ENCODE measurements at regions not wholly inside any gene's neighbourhood (a gene's known extent, or its start where the extent isn't known, plus 50 kb on each side); places are given as distances from the start of the nearest gene placed in this dataset.
"Not testable (repeated sequence)": the region's sequence is repeated elsewhere in the genome, so short reads cannot be mapped to it uniquely, and the experiment has no call there.

- H3K9me3 ChIP-seq (ENCODE audit: control insufficient read depth, insufficient read depth, low read length); H3K36me3 ChIP-seq (ENCODE audit: insufficient read depth, low read length); H3K4me1 ChIP-seq (ENCODE audit: insufficient read depth, low read length); H3K9ac ChIP-seq (ENCODE audit: low read depth, low read length): not testable (repeated sequence)
Measured at GRCh38 chr7:106441343-106441742, 156.6 kb upstream of the NAMPT start.

GRCh38 chr7:106436933-106437332, 152.2 kb upstream of the NAMPT start:
- H3K36me3 ChIP-seq (ENCODE audit: insufficient read depth, low read length); H3K9ac ChIP-seq (ENCODE audit: low read depth, low read length); H3K4me1 ChIP-seq (ENCODE audit: insufficient read depth, low read length); H3K9me3 ChIP-seq (ENCODE audit: control insufficient read depth, insufficient read depth, low read length): not testable (repeated sequence)

GRCh38 chr7:106433377-106433776, 148.6 kb upstream of the NAMPT start:
- H3K9ac ChIP-seq (ENCODE audit: low read depth, low read length) = no peak overlapping the region
- no peaks in the 10 kb centered on the region for H3K36me3 ChIP-seq (ENCODE audit: insufficient read depth, low read length)
- no peaks in the 10 kb centered on the region for H3K9me3 ChIP-seq (ENCODE audit: control insufficient read depth, insufficient read depth, low read length)
- H3K4me1 ChIP-seq (ENCODE audit: insufficient read depth, low read length) = no peaks in the 10 kb centered on the region

- Histone ChIP-seq H3K36me3 (ENCODE audit: insufficient read depth, low read length) (no peaks in the 10 kb centered on the region), H3K9ac (ENCODE audit: low read depth, low read length) (no peak overlapping the region), H3K9me3 (ENCODE audit: control insufficient read depth, insufficient read depth, low read length) (no peaks in the 10 kb centered on the region), H3K4me1 (ENCODE audit: insufficient read depth, low read length) (no peaks in the 10 kb centered on the region)
Measured at GRCh38 chr7:106430535-106431455, 146.0 kb upstream of the NAMPT start.

GRCh38 chr7:106430103-106430502, 145.3 kb upstream of the NAMPT start:
- Histone ChIP-seq H3K9ac (ENCODE audit: low read depth, low read length) (no peak overlapping the region), H3K4me1 (ENCODE audit: insufficient read depth, low read length) (no peaks in the 10 kb centered on the region), H3K9me3 (ENCODE audit: control insufficient read depth, insufficient read depth, low read length) (no peaks in the 10 kb centered on the region), H3K36me3 (ENCODE audit: insufficient read depth, low read length) (no peaks in the 10 kb centered on the region)

- Histone ChIP-seq H3K9me3 (ENCODE audit: control insufficient read depth, insufficient read depth, low read length) (no peaks in the 10 kb centered on the region), H3K36me3 (ENCODE audit: insufficient read depth, low read length) (no peaks in the 10 kb centered on the region), H3K4me1 (ENCODE audit: insufficient read depth, low read length) (no peaks in the 10 kb centered on the region), H3K9ac (ENCODE audit: low read depth, low read length) (no peak overlapping the region)
Measured at GRCh38 chr7:106426803-106427202, 142.0 kb upstream of the NAMPT start.

- Histone ChIP-seq H3K9ac (ENCODE audit: low read depth, low read length) (no peak overlapping the region), H3K9me3 (ENCODE audit: control insufficient read depth, insufficient read depth, low read length) (no peaks in the 10 kb centered on the region)
Measured at GRCh38 chr7:106425017-106425719, 140.4 kb upstream of the NAMPT start.

GRCh38 chr7:106424476-106425016, 139.8 kb upstream of the NAMPT start:
- Histone ChIP-seq H3K9me3 (ENCODE audit: control insufficient read depth, insufficient read depth, low read length) (no peaks in the 10 kb centered on the region), H3K9ac (ENCODE audit: low read depth, low read length) (no peak overlapping the region), H3K4me1 (ENCODE audit: insufficient read depth, low read length) (no peaks in the 10 kb centered on the region), H3K36me3 (ENCODE audit: insufficient read depth, low read length) (no peaks in the 10 kb centered on the region)

More at GRCh38 chr7:106425017-106425719, 140.4 kb upstream of the NAMPT start:
- no peaks in the 10 kb centered on the region for H3K36me3 ChIP-seq (ENCODE audit: insufficient read depth, low read length)
- H3K4me1 ChIP-seq (ENCODE audit: insufficient read depth, low read length) = no peaks in the 10 kb centered on the region

- Histone ChIP-seq H3K9me3 (ENCODE audit: control insufficient read depth, insufficient read depth, low read length) (no peaks in the 10 kb centered on the region), H3K9ac (ENCODE audit: low read depth, low read length) (no peak overlapping the region), H3K4me1 (ENCODE audit: insufficient read depth, low read length) (no peaks in the 10 kb centered on the region), H3K36me3 (ENCODE audit: insufficient read depth, low read length) (no peaks in the 10 kb centered on the region)
Measured at GRCh38 chr7:106423821-106424475, 139.2 kb upstream of the NAMPT start.

- Histone ChIP-seq H3K9ac (ENCODE audit: low read depth, low read length) (no peak overlapping the region), H3K36me3 (ENCODE audit: insufficient read depth, low read length) (no peaks in the 10 kb centered on the region), H3K4me1 (ENCODE audit: insufficient read depth, low read length) (no peaks in the 10 kb centered on the region), H3K9me3 (ENCODE audit: control insufficient read depth, insufficient read depth, low read length) (no peaks in the 10 kb centered on the region)
Measured at GRCh38 chr7:106423111-106423510, 138.3 kb upstream of the NAMPT start.

GRCh38 chr7:106421181-106421762, 136.5 kb upstream of the NAMPT start:
- Histone ChIP-seq H3K4me1 (ENCODE audit: insufficient read depth, low read length) (no peaks in the 10 kb centered on the region), H3K9ac (ENCODE audit: low read depth, low read length) (no peak overlapping the region), H3K36me3 (ENCODE audit: insufficient read depth, low read length) (no peaks in the 10 kb centered on the region), H3K9me3 (ENCODE audit: control insufficient read depth, insufficient read depth, low read length) (no peaks in the 10 kb centered on the region)

GRCh38 chr7:106420736-106421135, 136.0 kb upstream of the NAMPT start:
- H3K9me3 ChIP-seq (ENCODE audit: control insufficient read depth, insufficient read depth, low read length) = no peaks in the 10 kb centered on the region
- H3K4me1 ChIP-seq (ENCODE audit: insufficient read depth, low read length) = no peaks in the 10 kb centered on the region
- no peaks in the 10 kb centered on the region for H3K36me3 ChIP-seq (ENCODE audit: insufficient read depth, low read length)
- no peak overlapping the region for H3K9ac ChIP-seq (ENCODE audit: low read depth, low read length)

GRCh38 chr7:106420210-106420609, 135.4 kb upstream of the NAMPT start:
- no peaks in the 10 kb centered on the region for H3K4me1 ChIP-seq (ENCODE audit: insufficient read depth, low read length)
- no peak overlapping the region for H3K9ac ChIP-seq (ENCODE audit: low read depth, low read length)
- 0 out of 2 replicates have a peak, but pooled peaks cover 2% of the 10 kb centered on the region for H3K9me3 ChIP-seq (ENCODE audit: control insufficient read depth, insufficient read depth, low read length)
- H3K36me3 ChIP-seq (ENCODE audit: insufficient read depth, low read length) = no peaks in the 10 kb centered on the region

Data from ES-I3 (cell line).